CD14-positive monocyte (primary cell): ENCODE measurements at regions not wholly inside any gene's neighbourhood (a gene's known extent, or its start where the extent isn't known, plus 50 kb on each side); places are given as distances from the start of the nearest gene placed in this dataset.

ENCODE experiments used
- DNase-seq, 3 donors: peaks; one replicate each; pipeline ENCODE4 v3.0.0-alpha.2; 2011 to 2022
- H2AFZ ChIP-seq: 2 replicates; pipeline ENCODE4 v1.6.0; 2012; ENCODE audit warnings: mild to moderate bottlenecking, low read depth, low read length, inconsistent platforms; ENCODE audit not compliant: insufficient read depth, poor library complexity, severe bottlenecking
- H3K27ac ChIP-seq, 2 donors: 1 replicate in 1 of 2; 2 replicates in 1 of 2; pipeline ENCODE4 v1.5.1; 2012 to 2013; ENCODE audit warnings: low read length in 2 of 2, control low read depth in 1 of 2, inconsistent platforms in 1 of 2, low read depth in 1 of 2, mild to moderate bottlenecking in 1 of 2
- H3K27me3 ChIP-seq, 2 donors: one replicate each; pipeline versions ENCODE4 v1.6.0 to v1.6.1; 2011 to 2013; ENCODE audit warnings: low read length in 2 of 2; ENCODE audit not compliant: control insufficient read depth in 2 of 2, insufficient read depth in 2 of 2
- H3K36me3 ChIP-seq, 2 donors: replicated peaks in 1 of 2; 1 replicate in 1 of 2; 2 replicates in 1 of 2; pipeline versions ENCODE4 v1.5.1 to v1.6.1; 2012 to 2013; ENCODE audit warnings: low read length in 2 of 2, control low read depth in 1 of 2, inconsistent platforms in 1 of 2, mild to moderate bottlenecking in 1 of 2; ENCODE audit not compliant: insufficient read depth in 2 of 2, control insufficient read depth in 1 of 2
- H3K4me1 ChIP-seq, 2 donors: 1 replicate in 1 of 2; 2 replicates in 1 of 2; pipeline versions ENCODE4 v1.5.1 to v1.6.1; 2012 to 2013; ENCODE audit warnings: low read length in 2 of 2, control low read depth in 1 of 2, inconsistent platforms in 1 of 2, mild to moderate bottlenecking in 1 of 2, moderate library complexity in 1 of 2; ENCODE audit not compliant: insufficient read depth in 2 of 2, control insufficient read depth in 1 of 2
- H3K4me2 ChIP-seq: replicated peaks from 2 replicates; pipeline ENCODE3; 2012; ENCODE audit warnings: low read length, moderate library complexity, mild to moderate bottlenecking; ENCODE audit not compliant: poor library complexity, severe bottlenecking; ENCODE audit errors: extremely low read depth
- H3K4me3 ChIP-seq, 3 experiments: fragments of 200-600 bp in 1 of 3; sonication (generic) in 1 of 3; replicated peaks in 1 of 3; 1 replicate in 2 of 3; 2 replicates in 1 of 3; pipeline ENCODE4 v1.5.1; 2011 to 2013; ENCODE audit warnings: low read length in 3 of 3, mild to moderate bottlenecking in 3 of 3, control low read depth in 2 of 3, low read depth in 2 of 3, inconsistent platforms in 1 of 3, moderate library complexity in 1 of 3
- H3K79me2 ChIP-seq: 2 replicates; pipeline ENCODE4 v1.6.0; 2012; ENCODE audit warnings: mild to moderate bottlenecking, control low read depth, inconsistent platforms, low read length, moderate library complexity; ENCODE audit not compliant: insufficient read depth
- H3K9ac ChIP-seq: 2 replicates; pipeline ENCODE4 v1.6.0; 2017; ENCODE audit warnings: low read length, mild to moderate bottlenecking; ENCODE audit not compliant: insufficient read depth, poor library complexity, severe bottlenecking
- H3K9me3 ChIP-seq, 2 donors: replicated peaks in 1 of 2; 1 replicate in 1 of 2; 2 replicates in 1 of 2; pipeline versions ENCODE4 v1.5.1 to v1.6.1; 2012 to 2013; ENCODE audit warnings: low read length in 2 of 2, control low read depth in 1 of 2; ENCODE audit not compliant: control insufficient read depth in 1 of 2, insufficient read depth in 1 of 2
- H4K20me1 ChIP-seq: 2 replicates; pipeline ENCODE4 v1.6.0; 2012; ENCODE audit warnings: mild to moderate bottlenecking, low read length, control low read depth, moderate library complexity; ENCODE audit not compliant: insufficient read depth
- H3K27ac Mint-ChIP-seq, 7 donors: one replicate each; pipeline ENCODE4 v1.8.0; 2020; ENCODE audit warnings: mild to moderate bottlenecking in 7 of 7, mixed read lengths in 7 of 7, moderate library complexity in 6 of 7, inconsistent platforms in 2 of 7
- H3K27me3 Mint-ChIP-seq, 3 donors: one replicate each; pipeline ENCODE4 v1.8.0; 2021 to 2022; ENCODE audit warnings: low read depth in 3 of 3, mild to moderate bottlenecking in 3 of 3, mixed read lengths in 3 of 3, moderate library complexity in 3 of 3, inconsistent platforms in 1 of 3
- H3K36me3 Mint-ChIP-seq, 2 donors: one replicate each; pipeline ENCODE4 v1.8.0; 2020; ENCODE audit warnings: mixed read lengths in 2 of 2, inconsistent platforms in 1 of 2, mild to moderate bottlenecking in 1 of 2
- H3K4me1 Mint-ChIP-seq: one replicate; pipeline ENCODE4 v1.8.0; 2020; ENCODE audit warnings: mild to moderate bottlenecking, mixed read lengths
- H3K4me3 Mint-ChIP-seq, 2 donors: one replicate each; pipeline ENCODE4 v1.8.0; 2020; ENCODE audit warnings: mild to moderate bottlenecking in 2 of 2, mixed read lengths in 2 of 2, moderate library complexity in 1 of 2
- H3K9me3 Mint-ChIP-seq, 7 donors: one replicate each; pipeline ENCODE4 v1.8.0; 2020 to 2022; ENCODE audit warnings: mixed read lengths in 7 of 7, mild to moderate bottlenecking in 6 of 7, moderate library complexity in 6 of 7, inconsistent platforms in 2 of 7
- CTCF ChIP-seq: fragments of 200-600 bp; IDR thresholded peaks from one replicate; pipeline ENCODE4 v1.8.0; 2022; ENCODE audit warnings: antibody characterized with exemption, mild to moderate bottlenecking
- WGBS: methylation state at CpG from one replicate; pipeline ENCODE4 v1.1.5; 2013; ENCODE audit warnings: missing lambda C conversion rate; ENCODE audit not compliant: insufficient coverage; 5-methylcytosine and 5-hydroxymethylcytosine counted together
- intact Hi-C, 2 donors: fragments of 100-400 bp; cut with micrococcal nuclease; formaldehyde crosslinking; loops; one replicate each; pipeline versions ENCODE4 v1.15.0 to v1.15.1; 2023

- H3K9me3 ChIP-seq, result peaks cover 0 to 7% of the 10 kb centered on the region in 2 donors
- H3K79me2 ChIP-seq, result no peaks in the 10 kb centered on the region
- H3K4me3 ChIP-seq, result no peak overlapping the region
- no peak overlapping the region for H3K27ac Mint-ChIP-seq
- no peak overlapping the region for H3K4me2 ChIP-seq
- H4K20me1 ChIP-seq, result no peaks in the 10 kb centered on the region
- intact Hi-C loops, result no loop called here
- H3K4me1 ChIP-seq, result no peaks in the 10 kb centered on the region
- H3K9ac ChIP-seq, result no peak overlapping the region
- H2AFZ ChIP-seq, result no peak overlapping the region
- peaks cover 0 to 4% (median 0%) of the 10 kb centered on the region in 7 donors for H3K9me3 Mint-ChIP-seq
- WGBS, result 80% methylated on average over 2 of the region's 4 CpGs
- peaks cover 0 to 2% (median 0%) of the 10 kb centered on the region in 3 donors for H3K27me3 Mint-ChIP-seq
- DNase-seq, result no peak
- no peak overlapping the region for H3K27ac ChIP-seq
- no peak for TF ChIP-seq CTCF
- no peaks in the 10 kb centered on the region for H3K27me3 ChIP-seq
- H3K4me1 Mint-ChIP-seq, result no peaks in the 10 kb centered on the region
- no peaks in the 10 kb centered on the region for H3K36me3 Mint-ChIP-seq
- no peaks in the 10 kb centered on the region for H3K36me3 ChIP-seq
- H3K4me3 Mint-ChIP-seq, result no peak overlapping the region
These were observed 657.7 kb downstream of the PRR16 start for GRCh38 chr5:121121786-121122185.

- H3K9me3 Mint-ChIP-seq, result peaks cover 0 to 7% (median 3%) of the 10 kb centered on the region in 7 donors
- no peaks in the 10 kb centered on the region for H3K36me3 ChIP-seq
These were observed 674.4 kb downstream of the PRR16 start for GRCh38 chr5:121138495-121138907.

More at GRCh38 chr5:121138495-121138907, 674.4 kb downstream of the PRR16 start:
- Histone ChIP-seq H3K9me3 (peaks cover 0 to 5% of the 10 kb centered on the region in 2 donors), H3K4me3 (no peak overlapping the region), H3K9ac (no peak overlapping the region), H3K27ac (no peak overlapping the region), H3K4me1 (no peaks in the 10 kb centered on the region), H2AFZ (no peak overlapping the region), H3K27me3 (no peaks in the 10 kb centered on the region), H3K4me2 (no peak overlapping the region), H3K79me2 (no peaks in the 10 kb centered on the region), H4K20me1 (no peaks in the 10 kb centered on the region)
- intact Hi-C loops, result no loop called here
- no peak for TF ChIP-seq CTCF
- DNase-seq, result no peak
- no peaks in the 10 kb centered on the region for H3K36me3 Mint-ChIP-seq
- no peaks in the 10 kb centered on the region for H3K27me3 Mint-ChIP-seq
- H3K4me3 Mint-ChIP-seq, result no peak overlapping the region
- no peak overlapping the region for H3K27ac Mint-ChIP-seq
- H3K4me1 Mint-ChIP-seq, result no peaks in the 10 kb centered on the region
- WGBS, result no CpG with 5 or more reads among the region's 1 CpG
